GM12878 (cell line): ENCODE measurements at regions not wholly inside any gene's neighbourhood (a gene's known extent, or its start where the extent isn't known, plus 50 kb on each side); places are given as distances from the start of the nearest gene placed in this dataset.

Source experiments
- ATAC-seq: fragments of 200-7000 bp; cut with Tn5 transposase; 3 replicates; pipeline ENCODE4 v1.9.1; 2020; ENCODE audit warnings: mild to moderate bottlenecking, moderate library complexity
- BruUV-seq: library from RNA; stranded (reverse); fragments of 400-500 nt; replicated peaks from 2 replicates; lab custom pipeline; 2021; lab: Mats Ljungman, UMichigan
- CTCF ChIA-PET: fragments of 300-600 bp; sonication (Branson Sonifier 250); formaldehyde crosslinking; extraction: SDS; loops from one replicate; lab custom pipeline; 2021; ENCODE audit warnings: inconsistent platforms; lab: Yijun Ruan, JAX
- POLR2A ChIA-PET: fragments of 350-600 bp; formaldehyde crosslinking; extraction: SDS; loops from one replicate; lab custom pipeline; 2021; ENCODE audit warnings: inconsistent platforms; lab: Charles Lee
- RAD21 ChIA-PET: fragments of 300-600 bp; sonication (Branson Sonifier 250); formaldehyde crosslinking; loops from one replicate; lab custom pipeline; 2023; ENCODE audit warnings: antibody characterized with exemption; ENCODE audit not compliant: unreplicated experiment; lab: Charles Lee
- SMC1A ChIA-PET: fragments of 300-600 bp; sonication (Branson Sonifier 250); formaldehyde crosslinking; loops from one replicate; lab custom pipeline; 2023; ENCODE audit not compliant: unreplicated experiment, uncharacterized antibody; lab: Charles Lee
- DNase-seq: peaks from one replicate; pipeline ENCODE4 v3.0.0-alpha.2; 2011; ENCODE audit warnings: low read depth, low spot score
- FAIRE-seq: peaks from 3 replicates; lab custom pipeline; 2011; peaks lifted over from hg19 to GRCh38; lab: Jason Lieb, UNC
- H2AFZ ChIP-seq: 2 replicates; pipeline ENCODE4 v1.6.0; 2011; ENCODE audit warnings: low read depth, low read length, control low read depth; ENCODE audit not compliant: control insufficient read depth
- H3K27ac ChIP-seq: 2 replicates; pipeline ENCODE4 v1.5.1; 2011; ENCODE audit warnings: control low read depth; ENCODE audit not compliant: control insufficient read depth, insufficient read depth
- H3K27me3 ChIP-seq, 2 experiments: replicated peaks in 1 of 2; 2 replicates each; pipeline versions ENCODE4 v1.6.0 to v1.6.1; 2011; ENCODE audit warnings: low read length in 1 of 2; ENCODE audit not compliant: control insufficient read depth in 2 of 2, insufficient read depth in 2 of 2
- H3K36me3 ChIP-seq, 2 experiments: 2 replicates each; pipeline ENCODE4 v1.5.1; 2011; ENCODE audit warnings: low read length in 1 of 2; ENCODE audit not compliant: control insufficient read depth in 2 of 2, insufficient read depth in 2 of 2
- H3K4me1 ChIP-seq: 2 replicates; pipeline ENCODE4 v1.6.1; 2011; ENCODE audit warnings: mild to moderate bottlenecking, low read length, moderate library complexity, mixed read lengths; ENCODE audit not compliant: control insufficient read depth, insufficient read depth
- H3K4me2 ChIP-seq: 2 replicates; pipeline ENCODE4 v1.6.0; 2011; ENCODE audit warnings: control low read depth; ENCODE audit not compliant: control insufficient read depth, insufficient read depth
- H3K4me3 ChIP-seq: fragments of 200-600 bp; sonication (generic); 2 replicates; pipeline ENCODE4 v1.5.1; 2016
- H3K79me2 ChIP-seq: 2 replicates; pipeline ENCODE4 v1.6.0; 2011; ENCODE audit warnings: low read length; ENCODE audit not compliant: control insufficient read depth, insufficient read depth
- H3K9ac ChIP-seq: 2 replicates; pipeline ENCODE4 v1.8.0; 2011; ENCODE audit warnings: low read length, control low read depth, mixed read lengths; ENCODE audit not compliant: control insufficient read depth, insufficient read depth
- H3K9me3 ChIP-seq: replicated peaks from 3 replicates; pipeline ENCODE4 v1.5.1; 2011; ENCODE audit warnings: mild to moderate bottlenecking, low read length; ENCODE audit not compliant: control insufficient read depth, insufficient read depth
- H4K20me1 ChIP-seq: 2 replicates; pipeline ENCODE4 v1.6.0; 2011; ENCODE audit not compliant: control insufficient read depth, insufficient read depth
- KLF5 ChIP-seq: fragments of 450-650 bp; IDR thresholded peaks from 2 replicates; pipeline ENCODE4 v1.6.1; 2014; ENCODE audit warnings: mild to moderate bottlenecking; ENCODE audit not compliant: partially characterized antibody
- PAX5 ChIP-seq: IDR thresholded peaks from 2 replicates; pipeline ENCODE4 v1.6.1; 2011; ENCODE audit warnings: low read depth, low read length, borderline replicate concordance
- POLR2A ChIP-seq: IDR thresholded peaks from 2 replicates; pipeline ENCODE4 v1.6.1; 2011; ENCODE audit warnings: low read depth, mild to moderate bottlenecking, low read length
- RB1 ChIP-seq: fragments of 450-650 bp; formaldehyde crosslinking; IDR thresholded peaks from 2 replicates; pipeline ENCODE4 v1.6.1; 2017; ENCODE audit warnings: mild to moderate bottlenecking, borderline replicate concordance
- RBBP5 ChIP-seq: fragments of 200-600 bp; sonication (generic); conservative IDR thresholded peaks from 2 replicates; pipeline ENCODE4 v1.6.1; 2016
- SP1 ChIP-seq: IDR thresholded peaks from one replicate; pipeline ENCODE4 v1.6.1; 2011; ENCODE audit warnings: low read depth, low read length
- ZBTB40 ChIP-seq: fragments of 450-650 bp; IDR thresholded peaks from 2 replicates; pipeline ENCODE4 v1.6.1; 2016; ENCODE audit warnings: mild to moderate bottlenecking, moderate library complexity, borderline replicate concordance
- ZZZ3 ChIP-seq: IDR thresholded peaks from 2 replicates; pipeline ENCODE4 v1.6.1; 2011; ENCODE audit warnings: low read depth; ENCODE audit not compliant: control insufficient read depth, insufficient read length
- WGBS: methylation state at CpG from one replicate; pipeline ENCODE4 v1.1.6; 2016; ENCODE audit warnings: low lambda C conversion rate; ENCODE audit not compliant: insufficient replicate concordance, insufficient coverage; ENCODE audit errors: missing lambda C conversion rate; 5-methylcytosine and 5-hydroxymethylcytosine counted together
- in situ Hi-C: fragments of 300-500 bp; cut with MboI; formaldehyde crosslinking; loops from 9 replicates; pipeline ENCODE4 v1.14.3; 2018; ENCODE audit warnings: mixed read lengths
- intact Hi-C: fragments of 100-400 bp; cut with micrococcal nuclease; formaldehyde crosslinking; loops from one replicate; pipeline ENCODE4 v1.14.2; 2022; ENCODE audit not compliant: unreplicated experiment
- TF ChIP-seq, protein P1 (sequence below): fragments of 450-650 bp; formaldehyde crosslinking; IDR thresholded peaks from 2 replicates; pipeline ENCODE4 v1.4.0; 2020; ENCODE audit warnings: mild to moderate bottlenecking, moderate library complexity
- TF ChIP-seq, protein P2 (sequence below): fragments of 150-350 bp; IDR thresholded peaks from 2 replicates; pipeline ENCODE4 v1.6.1; 2014; ENCODE audit warnings: mild to moderate bottlenecking, low read depth, low read length

- no peak overlapping the region for H2AFZ ChIP-seq
- in situ Hi-C loops (no loop called here), intact Hi-C loops (no loop called here)
- H3K4me3 ChIP-seq, result no peak overlapping the region
- no peak overlapping the region for H3K4me2 ChIP-seq
- no peak overlapping the region for H3K27ac ChIP-seq
- WGBS, result 0% methylated on average over 2 of the region's 2 CpGs
- ATAC-seq (no peak), DNase-seq (no peak), FAIRE-seq (no peak)
- ChIA-PET RAD21 (no interaction called here), POLR2A (no interaction called here), CTCF (no interaction called here), SMC1A (no interaction called here)
- H3K27me3 ChIP-seq, result no peaks in the 10 kb centered on the region
- no peaks in the 10 kb centered on the region for H3K36me3 ChIP-seq
- no peak for TF ChIP-seq POLR2A
- no peak for TF ChIP-seq RB1
- TF ChIP-seq, protein P1, sequence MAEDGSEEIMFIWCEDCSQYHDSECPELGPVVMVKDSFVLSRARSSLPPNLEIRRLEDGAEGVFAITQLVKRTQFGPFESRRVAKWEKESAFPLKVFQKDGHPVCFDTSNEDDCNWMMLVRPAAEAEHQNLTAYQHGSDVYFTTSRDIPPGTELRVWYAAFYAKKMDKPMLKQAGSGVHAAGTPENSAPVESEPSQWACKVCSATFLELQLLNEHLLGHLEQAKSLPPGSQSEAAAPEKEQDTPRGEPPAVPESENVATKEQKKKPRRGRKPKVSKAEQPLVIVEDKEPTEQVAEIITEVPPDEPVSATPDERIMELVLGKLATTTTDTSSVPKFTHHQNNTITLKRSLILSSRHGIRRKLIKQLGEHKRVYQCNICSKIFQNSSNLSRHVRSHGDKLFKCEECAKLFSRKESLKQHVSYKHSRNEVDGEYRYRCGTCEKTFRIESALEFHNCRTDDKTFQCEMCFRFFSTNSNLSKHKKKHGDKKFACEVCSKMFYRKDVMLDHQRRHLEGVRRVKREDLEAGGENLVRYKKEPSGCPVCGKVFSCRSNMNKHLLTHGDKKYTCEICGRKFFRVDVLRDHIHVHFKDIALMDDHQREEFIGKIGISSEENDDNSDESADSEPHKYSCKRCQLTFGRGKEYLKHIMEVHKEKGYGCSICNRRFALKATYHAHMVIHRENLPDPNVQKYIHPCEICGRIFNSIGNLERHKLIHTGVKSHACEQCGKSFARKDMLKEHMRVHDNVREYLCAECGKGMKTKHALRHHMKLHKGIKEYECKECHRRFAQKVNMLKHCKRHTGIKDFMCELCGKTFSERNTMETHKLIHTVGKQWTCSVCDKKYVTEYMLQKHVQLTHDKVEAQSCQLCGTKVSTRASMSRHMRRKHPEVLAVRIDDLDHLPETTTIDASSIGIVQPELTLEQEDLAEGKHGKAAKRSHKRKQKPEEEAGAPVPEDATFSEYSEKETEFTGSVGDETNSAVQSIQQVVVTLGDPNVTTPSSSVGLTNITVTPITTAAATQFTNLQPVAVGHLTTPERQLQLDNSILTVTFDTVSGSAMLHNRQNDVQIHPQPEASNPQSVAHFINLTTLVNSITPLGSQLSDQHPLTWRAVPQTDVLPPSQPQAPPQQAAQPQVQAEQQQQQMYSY, result no peak
- TF ChIP-seq, protein P2, sequence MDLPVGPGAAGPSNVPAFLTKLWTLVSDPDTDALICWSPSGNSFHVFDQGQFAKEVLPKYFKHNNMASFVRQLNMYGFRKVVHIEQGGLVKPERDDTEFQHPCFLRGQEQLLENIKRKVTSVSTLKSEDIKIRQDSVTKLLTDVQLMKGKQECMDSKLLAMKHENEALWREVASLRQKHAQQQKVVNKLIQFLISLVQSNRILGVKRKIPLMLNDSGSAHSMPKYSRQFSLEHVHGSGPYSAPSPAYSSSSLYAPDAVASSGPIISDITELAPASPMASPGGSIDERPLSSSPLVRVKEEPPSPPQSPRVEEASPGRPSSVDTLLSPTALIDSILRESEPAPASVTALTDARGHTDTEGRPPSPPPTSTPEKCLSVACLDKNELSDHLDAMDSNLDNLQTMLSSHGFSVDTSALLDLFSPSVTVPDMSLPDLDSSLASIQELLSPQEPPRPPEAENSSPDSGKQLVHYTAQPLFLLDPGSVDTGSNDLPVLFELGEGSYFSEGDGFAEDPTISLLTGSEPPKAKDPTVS, result no peak
- no peak for TF ChIP-seq PAX5
- TF ChIP-seq KLF5, result no peak
- TF ChIP-seq SP1, result no peak
- TF ChIP-seq ZZZ3, result no peak
- TF ChIP-seq RBBP5, result no peak
- TF ChIP-seq ZBTB40, result no peak
- no peaks in the 10 kb centered on the region; the same call in 2 of the 3 replicates for H3K9me3 ChIP-seq
- no peaks in the 10 kb centered on the region for H3K79me2 ChIP-seq
- H3K9ac ChIP-seq, result no peak overlapping the region
- no TSS peak for BruUV-seq
- H3K4me1 ChIP-seq, result no peaks in the 10 kb centered on the region
- no peaks in the 10 kb centered on the region for H4K20me1 ChIP-seq
Observed at GRCh38 chr15:34691034-34691433, 63.8 kb downstream of the GJD2 start.
